OCI-LY7 (cell line): ENCODE measurements at regions not wholly inside any gene's neighbourhood (a gene's known extent, or its start where the extent isn't known, plus 50 kb on each side); places are given as distances from the start of the nearest gene placed in this dataset.

Experiments used
- BruUV-seq: library from RNA; stranded (reverse); fragments of 400-500 nt; replicated peaks from 2 replicates; lab custom pipeline; 2021; lab: Mats Ljungman, UMichigan
- CTCF ChIA-PET: fragments of 300-600 bp; sonication (Branson Sonifier 250); formaldehyde crosslinking; loops from one replicate; lab custom pipeline; 2022; ENCODE audit warnings: antibody characterized with exemption; ENCODE audit not compliant: unreplicated experiment; lab: Charles Lee
- POLR2A ChIA-PET: fragments of 300-600 bp; sonication (Branson Sonifier 250); formaldehyde crosslinking; loops from one replicate; lab custom pipeline; 2022; ENCODE audit warnings: antibody characterized with exemption; lab: Charles Lee
- DNase-seq: peaks from one replicate; pipeline ENCODE4 v3.0.0-alpha.2; 2015; ENCODE audit warnings: low spot score
- H2AFZ ChIP-seq: fragments of 200-600 bp; sonication (generic), shearing (Covaris generic); 2 replicates; pipeline ENCODE4 v1.6.1; 2014; ENCODE audit warnings: mild to moderate bottlenecking, antibody characterized with exemption, low read length, moderate library complexity
- H3K27ac ChIP-seq: fragments of 200-600 bp; sonication (generic); 2 replicates; pipeline ENCODE4 v1.5.1; 2014; ENCODE audit warnings: mixed run types, low read depth, mild to moderate bottlenecking, moderate library complexity, low read length, inconsistent platforms; ENCODE audit not compliant: poor library complexity, severe bottlenecking
- H3K36me3 ChIP-seq: fragments of 200-600 bp; sonication (generic); 2 replicates; pipeline ENCODE4 v1.6.1; 2014; ENCODE audit warnings: mild to moderate bottlenecking, antibody characterized with exemption, low read length, moderate library complexity, mixed read lengths; ENCODE audit not compliant: insufficient read depth
- H3K4me1 ChIP-seq: fragments of 200-600 bp; sonication (generic); 2 replicates; pipeline ENCODE4 v1.5.1; 2014; ENCODE audit warnings: mild to moderate bottlenecking, low read length; ENCODE audit not compliant: insufficient read depth, poor library complexity, severe bottlenecking
- H3K4me2 ChIP-seq: fragments of 200-600 bp; sonication (generic); 2 replicates; pipeline ENCODE4 v1.6.1; 2014; ENCODE audit warnings: mild to moderate bottlenecking, low read length
- H3K4me3 ChIP-seq: fragments of 200-600 bp; sonication (generic); 2 replicates; pipeline ENCODE4 v1.5.1; 2014; ENCODE audit warnings: mild to moderate bottlenecking, low read depth, low read length; ENCODE audit not compliant: poor library complexity, severe bottlenecking
- H3K79me2 ChIP-seq: fragments of 200-600 bp; sonication (generic); 2 replicates; pipeline ENCODE4 v1.6.1; 2016; ENCODE audit warnings: low read depth, mild to moderate bottlenecking, low read length, moderate library complexity, mixed read lengths; ENCODE audit not compliant: insufficient read depth
- H3K9me2 ChIP-seq: fragments of 200-600 bp; sonication (generic); 2 replicates; pipeline ENCODE4 v1.6.1; 2016; ENCODE audit warnings: mild to moderate bottlenecking, low read length, mixed read lengths; ENCODE audit not compliant: insufficient read depth
- H3K9me3 ChIP-seq: fragments of 200-600 bp; sonication (generic); 2 replicates; pipeline ENCODE4 v1.6.1; 2014; ENCODE audit warnings: mild to moderate bottlenecking, mixed run types, low read length, mixed read lengths
- H4K20me1 ChIP-seq: fragments of 200-600 bp; sonication (generic); 2 replicates; pipeline ENCODE4 v1.6.1; 2014; ENCODE audit warnings: mild to moderate bottlenecking, antibody characterized with exemption, low read length, moderate library complexity, mixed read lengths; ENCODE audit not compliant: insufficient read depth
- CTCF ChIP-seq: fragments of 200-600 bp; sonication (generic); conservative IDR thresholded peaks from 2 replicates; pipeline ENCODE4 v1.5.1; 2014; ENCODE audit warnings: mild to moderate bottlenecking, antibody characterized with exemption, low read length, moderate library complexity, mixed read lengths
- EZH2phosphoT487 ChIP-seq: fragments of 200-600 bp; sonication (generic); IDR thresholded peaks from 2 replicates; pipeline ENCODE4 v1.6.1; 2018; ENCODE audit warnings: low read depth, borderline replicate concordance, mild to moderate bottlenecking, mixed run types, antibody characterized with exemption, low read length, moderate library complexity, mixed read lengths
- intact Hi-C: fragments of 100-400 bp; cut with micrococcal nuclease; formaldehyde crosslinking; loops from one replicate; pipeline ENCODE4 v1.10.0; 2022; ENCODE audit not compliant: unreplicated experiment

GRCh38 chr13:111006506-111007031 is 91.7 kb upstream of the ANKRD10 start:
- no peaks in the 10 kb centered on the region for H4K20me1 ChIP-seq
- CTCF ChIA-PET, result no interaction called here
- no peaks in the 10 kb centered on the region for H3K9me3 ChIP-seq
- intact Hi-C loops, result no loop called here
- H2AFZ ChIP-seq, result no peak overlapping the region
- no peaks in the 10 kb centered on the region for H3K9me2 ChIP-seq
- TF ChIP-seq CTCF (no peak), EZH2phosphoT487 (no peak)
- no peaks in the 10 kb centered on the region for H3K79me2 ChIP-seq
- H3K36me3 ChIP-seq, result no peaks in the 10 kb centered on the region
- no peak overlapping the region for H3K4me3 ChIP-seq
- no peak overlapping the region for H3K27ac ChIP-seq
- no peak for DNase-seq
- BruUV-seq, result no TSS peak
- POLR2A ChIA-PET, result no interaction called here
- no peaks in the 10 kb centered on the region for H3K4me1 ChIP-seq
- no peak overlapping the region for H3K4me2 ChIP-seq

GRCh38 chr13:111005808-111006505 is 91.1 kb upstream of the ANKRD10 start:
- intact Hi-C loops, result no loop called here
- POLR2A ChIA-PET, result no interaction called here
- no TSS peak for BruUV-seq

More at GRCh38 chr13:111005808-111006505, 91.1 kb upstream of the ANKRD10 start:
- Histone ChIP-seq H3K27ac (no peak overlapping the region), H3K9me2 (no peaks in the 10 kb centered on the region), H3K4me1 (no peaks in the 10 kb centered on the region), H2AFZ (no peak overlapping the region), H3K4me3 (no peak overlapping the region), H3K36me3 (no peaks in the 10 kb centered on the region), H3K4me2 (no peak overlapping the region), H4K20me1 (no peaks in the 10 kb centered on the region), H3K79me2 (no peaks in the 10 kb centered on the region), H3K9me3 (no peaks in the 10 kb centered on the region)
- CTCF ChIA-PET, result no interaction called here
- DNase-seq, result no peak
- TF ChIP-seq CTCF, result no peak
- TF ChIP-seq EZH2phosphoT487, result no peak
